ENCODE measurements at regions not wholly inside any gene's neighbourhood (a gene's known extent, or its start where the extent isn't known, plus 50 kb on each side); places are given as distances from the start of the nearest gene placed in this dataset.

- DNase-seq, result no peak
Measured at GRCh38 chr12:92297405-92297804, 151.8 kb upstream of the BTG1 start.

- no peak for DNase-seq
Measured at GRCh38 chr12:92295523-92295922, 149.9 kb upstream of the BTG1 start.

- DNase-seq, result no peak
Measured at GRCh38 chr12:92294676-92295440, 149.2 kb upstream of the BTG1 start.

GRCh38 chr12:92292016-92292415 is 146.4 kb upstream of the BTG1 start:
- no peak for DNase-seq

GRCh38 chr12:92290886-92291285 is 145.2 kb upstream of the BTG1 start:
- DNase-seq, result no peak

- no peak for DNase-seq
Measured at GRCh38 chr12:92290350-92290695, 144.7 kb upstream of the BTG1 start.

GRCh38 chr12:92289629-92290349 is 144.1 kb upstream of the BTG1 start:
- no peak for DNase-seq

GRCh38 chr12:92288561-92288960 is 142.9 kb upstream of the BTG1 start:
- DNase-seq, result no peak

GRCh38 chr12:92278378-92278828 is 132.8 kb upstream of the BTG1 start:
- DNase-seq, result no peak

GRCh38 chr12:92277795-92278194 is 132.1 kb upstream of the BTG1 start:
- no peak for DNase-seq

GRCh38 chr12:92276276-92276675 is 130.6 kb upstream of the BTG1 start:
- DNase-seq, result no peak

- DNase-seq, result no peak
Measured at GRCh38 chr12:92275443-92276154, 130.0 kb upstream of the BTG1 start.

GRCh38 chr12:92273076-92273475 is 127.4 kb upstream of the BTG1 start:
- DNase-seq, result no peak

GRCh38 chr12:92272061-92272964 is 126.7 kb upstream of the BTG1 start:
- no peak for DNase-seq

GRCh38 chr12:92271341-92271740 is 125.7 kb upstream of the BTG1 start:
- DNase-seq, result no peak

- no peak for DNase-seq
Measured at GRCh38 chr12:92270521-92270920, 124.9 kb upstream of the BTG1 start.

GRCh38 chr12:92268946-92269345 is 123.3 kb upstream of the BTG1 start:
- no peak for DNase-seq

GRCh38 chr12:92261692-92262091 is 116.0 kb upstream of the BTG1 start:
- no peak for DNase-seq

GRCh38 chr12:92261071-92261470 is 115.4 kb upstream of the BTG1 start:
- DNase-seq, result no peak

- no peak for DNase-seq
Measured at GRCh38 chr12:92259696-92260251, 114.1 kb upstream of the BTG1 start.

GRCh38 chr12:92259291-92259690 is 113.6 kb upstream of the BTG1 start:
- no peak for DNase-seq

GRCh38 chr12:92257261-92257660 is 111.6 kb upstream of the BTG1 start:
- no peak for DNase-seq

GRCh38 chr12:92255741-92256140 is 110.1 kb upstream of the BTG1 start:
- no peak for DNase-seq
